ENCODE measurements at regions not wholly inside any gene's neighbourhood (a gene's known extent, or its start where the extent isn't known, plus 50 kb on each side); places are given as distances from the start of the nearest gene placed in this dataset.
"Not testable (repeated sequence)": the region's sequence is repeated elsewhere in the genome, so short reads cannot be mapped to it uniquely, and the experiment has no call there.

- H2BK5ac ChIP-seq (ENCODE audit: low read depth, low read length, poor library complexity, severe bottlenecking); in situ Hi-C loops (cut with MboI; ENCODE audit: low sequenced_read_pairs); H3K4me3 ChIP-seq (ENCODE audit: insufficient read depth, low read depth, low read length); H3K9me1 ChIP-seq (ENCODE audit: insufficient read depth, low read length); H3K4me1 ChIP-seq (ENCODE audit: control insufficient read depth, insufficient read depth, low read length); H3K4ac ChIP-seq (ENCODE audit: low read depth, low read length); H3K36me3 ChIP-seq (ENCODE audit: control insufficient read depth, insufficient read depth, low read length); DNase-seq; H4K5ac ChIP-seq (ENCODE audit: low read depth, low read length); H3K23ac ChIP-seq (ENCODE audit: low read depth, low read length); H3K18ac ChIP-seq (ENCODE audit: low read depth, low read length); ATAC-seq (ENCODE audit: low read depth); H3K4me2 ChIP-seq (ENCODE audit: low read depth, low read length); H2BK20ac ChIP-seq (ENCODE audit: low read depth, low read length); H3K27ac ChIP-seq (ENCODE audit: insufficient read depth, low read length); H3K27me3 ChIP-seq (ENCODE audit: control insufficient read depth, insufficient read depth, low read length); dilution Hi-C loops (cut with HindIII; ENCODE audit: low sequenced_read_pairs, unreplicated experiment); H3K56ac ChIP-seq (ENCODE audit: extremely low read depth, insufficient read depth, low read length); H4K20me1 ChIP-seq (ENCODE audit: insufficient read depth, low read length); intact Hi-C loops (cut with micrococcal nuclease); H2AFZ ChIP-seq (replicated peaks; ENCODE audit: low read length, poor library complexity); H4K91ac ChIP-seq (ENCODE audit: insufficient read depth, low read depth, low read length); H2BK120ac ChIP-seq (ENCODE audit: low read depth, low read length); H2AK9ac ChIP-seq (replicated peaks; ENCODE audit: low read depth, low read length, poor library complexity); H4K8ac ChIP-seq (ENCODE audit: low read depth in 2 of 2, low read length in 2 of 2); H2AK5ac ChIP-seq (ENCODE audit: low read depth, low read length); H3K9ac ChIP-seq (ENCODE audit: low read depth, low read length); BruUV-seq (replicated peaks); H3K14ac ChIP-seq (replicated peaks; ENCODE audit: low read depth, low read length); H2BK15ac ChIP-seq (ENCODE audit: low read depth, low read length); H3K79me1 ChIP-seq (ENCODE audit: low read depth in 1 of 2, low read length in 2 of 2): not testable (repeated sequence)
- CTCF ChIA-PET: interaction anchor here (0.6 kb wide), 1 partner anchor 18 kb away, joined by 5 read pairs; no protein-coding TSS in a partner anchor
- WGBS, 2 experiments (ENCODE audit: extremely low coverage in 2 of 2, insufficient read length in 1 of 2): no CpG with 5 or more reads among the region's 6 CpGs
- POLR2A ChIA-PET (ENCODE audit: unreplicated experiment): interaction anchor here (0.6 kb wide), 1 partner anchor 58 kb away, joined by 7 read pairs; no protein-coding TSS in a partner anchor
- H3K9me3 ChIP-seq (ENCODE audit: control insufficient read depth, insufficient read depth, low read length): peaks cover 19% of the 10 kb centered on the region
Observed at GRCh38 chr12:124643768-124644167, 76.4 kb upstream of the NCOR2 start.

All from IMR-90 (cell line).